PC-3 (cell line): ENCODE measurements at regions not wholly inside any gene's neighbourhood (a gene's known extent, or its start where the extent isn't known, plus 50 kb on each side); places are given as distances from the start of the nearest gene placed in this dataset.

Experiments
- ATAC-seq: fragments of 200-7000 bp; cut with Tn5 transposase; 2 replicates; pipeline ENCODE4 v1.9.1; 2020; ENCODE audit warnings: mild to moderate bottlenecking, moderate library complexity
- BruUV-seq: library from RNA; stranded (reverse); fragments of 400-500 nt; replicated peaks from 2 replicates; lab custom pipeline; 2021; lab: Mats Ljungman, UMichigan
- CTCF ChIA-PET: fragments of 300-600 bp; sonication (Branson Sonifier 250); formaldehyde crosslinking; loops from one replicate; lab custom pipeline; 2022; ENCODE audit warnings: antibody characterized with exemption; lab: Charles Lee
- POLR2A ChIA-PET: fragments of 300-600 bp; sonication (Branson Sonifier 250); formaldehyde crosslinking; loops from one replicate; lab custom pipeline; 2022; ENCODE audit warnings: antibody characterized with exemption; ENCODE audit not compliant: unreplicated experiment; lab: Charles Lee
- DNase-seq: peaks from one replicate; pipeline ENCODE4 v3.0.0-alpha.2; 2015
- H2AFZ ChIP-seq: fragments of 300-600 bp; sonication (generic); 2 replicates; pipeline ENCODE4 v1.6.0; 2016; ENCODE audit warnings: antibody characterized with exemption, low read length
- H3F3A ChIP-seq: fragments of 300-600 bp; sonication (generic); one replicate; pipeline ENCODE4 v1.6.0; 2017; ENCODE audit warnings: antibody characterized with exemption, low read length, control low read depth, mild to moderate bottlenecking; ENCODE audit not compliant: unreplicated experiment
- H3K27ac ChIP-seq: fragments of 300-600 bp; sonication (generic); 2 replicates; pipeline ENCODE4 v1.5.1; 2016; ENCODE audit warnings: mild to moderate bottlenecking, low read length
- H3K27me3 ChIP-seq: fragments of 300-600 bp; sonication (generic); 2 replicates; pipeline ENCODE4 v1.6.1; 2016; ENCODE audit warnings: low read length, mixed read lengths
- H3K36me3 ChIP-seq: fragments of 300-600 bp; sonication (generic); 2 replicates; pipeline ENCODE4 v1.6.1; 2016; ENCODE audit warnings: low read depth, mixed run types, low read length, mixed read lengths
- H3K4me1 ChIP-seq: fragments of 300-600 bp; sonication (generic); 2 replicates; pipeline ENCODE4 v1.5.1; 2016; ENCODE audit warnings: low read length; ENCODE audit not compliant: insufficient read depth
- H3K4me2 ChIP-seq: fragments of 300-600 bp; sonication (generic); 2 replicates; pipeline ENCODE4 v1.6.0; 2016; ENCODE audit warnings: low read length
- H3K4me3 ChIP-seq: fragments of 300-600 bp; sonication (generic); 2 replicates; pipeline ENCODE4 v1.5.1; 2016; ENCODE audit warnings: mild to moderate bottlenecking, low read length, mixed read lengths
- H3K79me2 ChIP-seq: fragments of 300-600 bp; sonication (generic); 2 replicates; pipeline ENCODE4 v1.6.1; 2017; ENCODE audit warnings: low read length, mixed read lengths
- H3K9ac ChIP-seq: fragments of 300-600 bp; sonication (generic); 2 replicates; pipeline ENCODE4 v1.6.0; 2016; ENCODE audit warnings: mild to moderate bottlenecking, low read length
- H3K9me2 ChIP-seq: fragments of 300-600 bp; sonication (generic); replicated peaks from 2 replicates; pipeline ENCODE4 v1.6.1; 2016; ENCODE audit warnings: mixed run types, low read length, mixed read lengths
- H3K9me3 ChIP-seq: fragments of 300-600 bp; sonication (generic); 2 replicates; pipeline ENCODE4 v1.6.1; 2016; ENCODE audit warnings: low read length, mixed read lengths
- H4K20me1 ChIP-seq: fragments of 300-600 bp; sonication (generic); 2 replicates; pipeline ENCODE4 v1.6.1; 2016; ENCODE audit warnings: low read length, mixed read lengths
- EZH2 ChIP-seq: fragments of 300-600 bp; sonication (generic); IDR thresholded peaks from one replicate; pipeline ENCODE4 v1.6.1; 2017; ENCODE audit warnings: antibody characterized with exemption, mild to moderate bottlenecking, low read length; ENCODE audit not compliant: unreplicated experiment
- EZH2phosphoT487 ChIP-seq: fragments of 300-600 bp; sonication (generic); IDR thresholded peaks from 2 replicates; pipeline ENCODE4 v1.6.1; 2018; ENCODE audit warnings: mild to moderate bottlenecking, antibody characterized with exemption, low read length, borderline replicate concordance
- intact Hi-C: fragments of 100-400 bp; cut with micrococcal nuclease; formaldehyde crosslinking; loops from 2 replicates; pipeline ENCODE4 v1.9.0; 2023
- TF ChIP-seq, protein P1 (sequence below): fragments of 300-600 bp; sonication (generic); conservative IDR thresholded peaks from 2 replicates; pipeline ENCODE4 v1.5.1; 2017; ENCODE audit warnings: antibody characterized with exemption, low read depth, mild to moderate bottlenecking, low read length

DNA sequence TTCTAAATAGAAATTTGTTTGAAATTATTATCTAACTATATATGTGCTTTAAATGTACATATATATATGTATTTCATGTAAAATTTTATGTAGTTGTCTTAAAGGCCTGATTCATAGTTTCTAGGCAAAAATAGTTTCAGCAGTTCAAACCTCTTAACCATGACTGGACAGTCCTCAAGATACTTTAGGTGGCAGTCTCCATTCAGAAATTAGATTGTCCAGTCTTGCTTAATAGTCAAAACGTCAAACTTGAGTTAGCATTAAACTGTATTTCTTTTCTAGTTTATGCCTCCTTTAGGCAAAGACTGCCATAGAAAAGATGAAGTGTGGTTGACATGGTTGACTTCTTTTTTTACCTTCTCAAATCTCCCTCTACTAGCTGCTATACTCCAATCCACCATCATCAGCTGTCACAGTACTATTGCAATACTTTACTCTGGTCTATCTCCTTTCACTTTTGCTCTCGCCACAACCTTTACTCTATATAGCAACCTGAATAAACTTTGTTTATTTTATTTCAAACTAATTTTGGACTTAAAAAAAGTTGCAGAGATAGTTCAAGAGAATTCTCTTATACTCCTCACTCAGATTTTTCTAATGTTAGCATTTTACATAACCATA is 395.6 kb upstream of the DIPK2B start:
- TF ChIP-seq EZH2 (no peak), EZH2phosphoT487 (no peak)
- TF ChIP-seq, protein P1, sequence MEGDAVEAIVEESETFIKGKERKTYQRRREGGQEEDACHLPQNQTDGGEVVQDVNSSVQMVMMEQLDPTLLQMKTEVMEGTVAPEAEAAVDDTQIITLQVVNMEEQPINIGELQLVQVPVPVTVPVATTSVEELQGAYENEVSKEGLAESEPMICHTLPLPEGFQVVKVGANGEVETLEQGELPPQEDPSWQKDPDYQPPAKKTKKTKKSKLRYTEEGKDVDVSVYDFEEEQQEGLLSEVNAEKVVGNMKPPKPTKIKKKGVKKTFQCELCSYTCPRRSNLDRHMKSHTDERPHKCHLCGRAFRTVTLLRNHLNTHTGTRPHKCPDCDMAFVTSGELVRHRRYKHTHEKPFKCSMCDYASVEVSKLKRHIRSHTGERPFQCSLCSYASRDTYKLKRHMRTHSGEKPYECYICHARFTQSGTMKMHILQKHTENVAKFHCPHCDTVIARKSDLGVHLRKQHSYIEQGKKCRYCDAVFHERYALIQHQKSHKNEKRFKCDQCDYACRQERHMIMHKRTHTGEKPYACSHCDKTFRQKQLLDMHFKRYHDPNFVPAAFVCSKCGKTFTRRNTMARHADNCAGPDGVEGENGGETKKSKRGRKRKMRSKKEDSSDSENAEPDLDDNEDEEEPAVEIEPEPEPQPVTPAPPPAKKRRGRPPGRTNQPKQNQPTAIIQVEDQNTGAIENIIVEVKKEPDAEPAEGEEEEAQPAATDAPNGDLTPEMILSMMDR, result no peak
- no peak overlapping the region for H3K4me3 ChIP-seq
- intact Hi-C loops, result no loop called here
- no peaks in the 10 kb centered on the region for H4K20me1 ChIP-seq
- H3K9me2 ChIP-seq, result no peaks in the 10 kb centered on the region
- H3K27ac ChIP-seq, result no peak overlapping the region
- ChIA-PET POLR2A (no interaction called here), CTCF (no interaction called here)
- H3K4me2 ChIP-seq, result no peak overlapping the region
- H3K9me3 ChIP-seq, result no peaks in the 10 kb centered on the region
- DNase-seq (no peak), ATAC-seq (no peak)
- H3K9ac ChIP-seq, result no peak overlapping the region
- H2AFZ ChIP-seq, result no peak overlapping the region
- H3F3A ChIP-seq, result no peaks in the 10 kb centered on the region
- no TSS peak for BruUV-seq
- H3K36me3 ChIP-seq, result no peaks in the 10 kb centered on the region
- no peaks in the 10 kb centered on the region for H3K4me1 ChIP-seq
- no peaks in the 10 kb centered on the region for H3K79me2 ChIP-seq
- no peaks in the 10 kb centered on the region for H3K27me3 ChIP-seq

DNA sequence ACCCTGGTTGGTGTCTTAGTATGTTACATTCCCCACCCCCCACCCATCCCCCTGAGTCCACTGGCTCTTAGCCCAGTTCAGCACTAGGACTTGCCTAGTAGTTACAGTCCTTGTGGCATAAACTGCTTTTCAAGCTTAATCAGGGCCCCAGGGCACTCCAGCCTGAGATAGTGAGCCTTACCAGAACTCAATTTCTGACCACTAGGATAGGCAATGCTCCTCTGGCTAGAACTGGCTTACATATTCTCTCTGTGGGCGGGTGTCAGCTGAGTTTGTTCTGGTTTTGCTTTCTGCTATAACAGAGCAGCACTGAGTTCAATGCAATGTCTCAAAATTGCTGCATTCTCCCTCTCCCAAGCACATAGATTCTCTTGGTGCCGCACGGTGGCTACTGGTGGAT is 391.4 kb upstream of the DIPK2B start:
- no peaks in the 10 kb centered on the region for H3K79me2 ChIP-seq
- intact Hi-C loops, result no loop called here
- no peaks in the 10 kb centered on the region for H3F3A ChIP-seq
- H3K9me2 ChIP-seq, result no peaks in the 10 kb centered on the region
- H3K27me3 ChIP-seq, result no peaks in the 10 kb centered on the region
- ATAC-seq, result no peak
- H3K9ac ChIP-seq, result no peak overlapping the region
- TF ChIP-seq EZH2, result no peak
- TF ChIP-seq EZH2phosphoT487, result no peak
- TF ChIP-seq, protein P1, result no peak
- H4K20me1 ChIP-seq, result no peaks in the 10 kb centered on the region
- H3K36me3 ChIP-seq, result no peaks in the 10 kb centered on the region
- DNase-seq, result no peak
- H3K27ac ChIP-seq, result no peak overlapping the region
- H3K9me3 ChIP-seq, result no peaks in the 10 kb centered on the region
- POLR2A ChIA-PET, result no interaction called here
- no peak overlapping the region for H3K4me3 ChIP-seq
- CTCF ChIA-PET, result no interaction called here
- H3K4me2 ChIP-seq, result no peak overlapping the region
- H3K4me1 ChIP-seq, result no peaks in the 10 kb centered on the region
- H2AFZ ChIP-seq, result no peak overlapping the region
- no TSS peak for BruUV-seq

DNA sequence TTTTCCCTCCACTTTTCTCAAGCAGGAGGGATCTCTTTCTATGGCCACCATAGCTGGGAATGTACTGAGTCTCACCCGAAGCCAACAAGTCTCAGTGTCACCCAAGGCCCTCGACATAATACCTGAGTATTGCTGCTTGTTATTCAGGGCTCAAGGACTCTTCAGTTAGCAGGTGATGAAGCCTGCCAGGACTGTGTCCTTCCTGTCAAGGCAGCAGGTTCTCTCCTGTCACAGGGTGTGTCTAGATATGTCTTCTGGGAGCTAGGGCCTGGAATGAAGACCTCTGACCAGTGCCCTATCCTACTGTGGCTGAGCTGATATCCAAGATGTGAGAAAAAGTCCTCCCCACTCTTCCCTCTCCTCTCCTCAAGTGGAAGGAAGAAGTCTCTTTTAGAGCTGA is 391.0 kb upstream of the DIPK2B start:
- Histone ChIP-seq H3K27me3 (no peaks in the 10 kb centered on the region), H3K27ac (no peak overlapping the region), H3K4me1 (no peaks in the 10 kb centered on the region), H3K4me3 (no peak overlapping the region), H3K9me3 (no peaks in the 10 kb centered on the region), H3K9me2 (no peaks in the 10 kb centered on the region), H3F3A (no peaks in the 10 kb centered on the region), H3K79me2 (no peaks in the 10 kb centered on the region), H4K20me1 (no peaks in the 10 kb centered on the region), H3K9ac (no peak overlapping the region), H3K36me3 (no peaks in the 10 kb centered on the region), H2AFZ (no peak overlapping the region), H3K4me2 (no peak overlapping the region)
- ChIA-PET POLR2A (no interaction called here), CTCF (no interaction called here)
- no peak for ATAC-seq
- no peak for DNase-seq
- intact Hi-C loops, result no loop called here
- TF ChIP-seq EZH2 (no peak), EZH2phosphoT487 (no peak)
- TF ChIP-seq, protein P1, result no peak
- BruUV-seq, result no TSS peak
